Pons (tissue), 1 donor: ENCODE measurements at regions not wholly inside any gene's neighbourhood (a gene's known extent, or its start where the extent isn't known, plus 50 kb on each side); places are given as distances from the start of the nearest gene placed in this dataset.

Experiments used
- DNase-seq: peaks from one replicate; pipeline ENCODE4 v3.0.0-alpha.2; 2016; ENCODE audit warnings: low spot score

GRCh38 chr10:112054516-112054915, 129.0 kb downstream of the GPAM start:
- DNase-seq, result no peak

- no peak for DNase-seq
Observed at GRCh38 chr10:112057072-112057471, 126.5 kb downstream of the GPAM start.

GRCh38 chr10:112059220-112059619, 124.3 kb downstream of the GPAM start:
- DNase-seq, result no peak

- DNase-seq, result no peak
Observed at GRCh38 chr10:112071596-112072133, 111.9 kb downstream of the GPAM start.

- DNase-seq, result no peak
Observed at GRCh38 chr10:112078003-112078402, 105.6 kb downstream of the GPAM start.

- no peak for DNase-seq
Observed at GRCh38 chr10:112080231-112080630, 103.3 kb downstream of the GPAM start.

- no peak for DNase-seq
Observed at GRCh38 chr10:112082120-112082519, 101.4 kb downstream of the GPAM start.

- DNase-seq, result no peak
Observed at GRCh38 chr10:112083472-112083871, 100.1 kb downstream of the GPAM start.

GRCh38 chr10:112087953-112088456, 95.6 kb downstream of the GPAM start:
- no peak for DNase-seq

GRCh38 chr10:112091703-112092102, 91.9 kb downstream of the GPAM start:
- no peak for DNase-seq

GRCh38 chr10:112092519-112092918, 91.0 kb downstream of the GPAM start:
- DNase-seq, result no peak

GRCh38 chr10:112094984-112095383, 88.6 kb downstream of the GPAM start:
- no peak for DNase-seq

- no peak for DNase-seq
Observed at GRCh38 chr10:112095731-112096130, 87.8 kb downstream of the GPAM start.

GRCh38 chr10:112098682-112099081, 84.9 kb downstream of the GPAM start:
- no peak for DNase-seq
